ENCODE measurements at regions not wholly inside any gene's neighbourhood (a gene's known extent, or its start where the extent isn't known, plus 50 kb on each side); places are given as distances from the start of the nearest gene placed in this dataset.

GRCh38 chr4:177191991-177192390, 117.7 kb upstream of the NEIL3 start:
- no peak for TF ChIP-seq CTCF (IDR thresholded peaks at IDR 0.05)
- no peak for TF ChIP-seq POLR2A (IDR thresholded peaks at IDR 0.05)
